NT2/D1 (cell line): ENCODE measurements at regions not wholly inside any gene's neighbourhood (a gene's known extent, or its start where the extent isn't known, plus 50 kb on each side); places are given as distances from the start of the nearest gene placed in this dataset.
"Not testable (repeated sequence)": the region's sequence is repeated elsewhere in the genome, so short reads cannot be mapped to it uniquely, and the experiment has no call there.

Experiments used
- DNase-seq: peaks from one replicate; pipeline ENCODE4 v3.0.0-alpha.2; 2011; ENCODE audit warnings: low read depth, low spot score
- H3K27me3 ChIP-seq: 2 replicates; pipeline ENCODE4 v1.6.0; 2011; ENCODE audit warnings: mild to moderate bottlenecking; ENCODE audit not compliant: insufficient read length, insufficient read depth
- H3K36me3 ChIP-seq: 2 replicates; pipeline ENCODE4 v1.6.1; 2011; ENCODE audit warnings: mild to moderate bottlenecking, low read length, mixed read lengths; ENCODE audit not compliant: insufficient read depth, insufficient read length
- H3K4me1 ChIP-seq: 2 replicates; pipeline ENCODE4 v1.5.1; 2011; ENCODE audit not compliant: insufficient read depth, insufficient read length
- H3K4me3 ChIP-seq: 2 replicates; pipeline ENCODE4 v1.5.1; 2011; ENCODE audit warnings: low read depth; ENCODE audit not compliant: insufficient read length
- H3K9ac ChIP-seq: 2 replicates; pipeline ENCODE4 v1.6.0; 2011; ENCODE audit warnings: low read depth; ENCODE audit not compliant: insufficient read length
- H3K9me3 ChIP-seq: 2 replicates; pipeline ENCODE4 v1.5.1; 2011; ENCODE audit warnings: mild to moderate bottlenecking, low read length; ENCODE audit not compliant: insufficient read depth
- SUZ12 ChIP-seq: IDR thresholded peaks from 2 replicates; pipeline ENCODE4 v1.6.1; 2011; ENCODE audit not compliant: insufficient read length, insufficient read depth; ENCODE audit errors: extremely low read depth
- YY1 ChIP-seq: IDR thresholded peaks from 2 replicates; pipeline ENCODE4 v1.6.1; 2011; ENCODE audit not compliant: insufficient read length, insufficient read depth
- ZNF274 ChIP-seq: IDR thresholded peaks from 2 replicates; pipeline ENCODE4 v1.6.1; 2011; ENCODE audit warnings: mild to moderate bottlenecking, low read depth, low read length

GRCh38 chr10:52951824-52952223 lies 179.2 kb upstream of the MBL2 start:
- DNase-seq: peak; percentile 48
- TF ChIP-seq ZNF274: no peak
- no peak for TF ChIP-seq YY1
- no peak for TF ChIP-seq SUZ12
- H3K9ac ChIP-seq: no peak overlapping the region
- no peaks in the 10 kb centered on the region for H3K27me3 ChIP-seq
- peaks cover 8% of the 10 kb centered on the region; the same call in 1 of the 2 replicates for H3K9me3 ChIP-seq
- H3K4me1 ChIP-seq: no peaks in the 10 kb centered on the region
- no peak overlapping the region for H3K4me3 ChIP-seq
- H3K36me3 ChIP-seq: no peaks in the 10 kb centered on the region

- DNase-seq: no peak
- no peaks in the 10 kb centered on the region for H3K4me1 ChIP-seq
- TF ChIP-seq YY1 (no peak), SUZ12 (no peak), ZNF274 (no peak)
Observed at GRCh38 chr10:52950578-52950977, 178.0 kb upstream of the MBL2 start.

GRCh38 chr10:52949899-52950298 lies 177.3 kb upstream of the MBL2 start:
- TF ChIP-seq YY1 (no peak), ZNF274 (no peak), SUZ12 (no peak)
- Histone ChIP-seq H3K9me3 (peaks cover 8% of the 10 kb centered on the region; the same call in 1 of the 2 replicates), H3K4me1 (no peaks in the 10 kb centered on the region), H3K4me3 (no peak overlapping the region), H3K27me3 (no peaks in the 10 kb centered on the region), H3K9ac (no peak overlapping the region), H3K36me3 (no peaks in the 10 kb centered on the region)
- no peak for DNase-seq

More at GRCh38 chr10:52950578-52950977, 178.0 kb upstream of the MBL2 start:
- Histone ChIP-seq H3K36me3 (no peaks in the 10 kb centered on the region), H3K9me3 (peaks cover 8% of the 10 kb centered on the region; the same call in 1 of the 2 replicates), H3K9ac (no peak overlapping the region), H3K27me3 (no peaks in the 10 kb centered on the region), H3K4me3 (no peak overlapping the region)

GRCh38 chr10:52946486-52946885 lies 173.9 kb upstream of the MBL2 start:
- no peak for TF ChIP-seq ZNF274
- TF ChIP-seq SUZ12: no peak
- TF ChIP-seq YY1: no peak
- H3K4me3 ChIP-seq: no peak overlapping the region
- H3K9me3 ChIP-seq: peaks cover 8% of the 10 kb centered on the region; the same call in 1 of the 2 replicates
- no peak overlapping the region for H3K9ac ChIP-seq
- no peak for DNase-seq
- no peaks in the 10 kb centered on the region for H3K27me3 ChIP-seq
- H3K36me3 ChIP-seq: no peaks in the 10 kb centered on the region
- H3K4me1 ChIP-seq: no peaks in the 10 kb centered on the region

GRCh38 chr10:52945521-52945920 lies 172.9 kb upstream of the MBL2 start:
- not testable (repeated sequence) for H3K36me3 ChIP-seq, H3K4me3 ChIP-seq, H3K27me3 ChIP-seq, H3K4me1 ChIP-seq, H3K9me3 ChIP-seq, H3K9ac ChIP-seq, DNase-seq

GRCh38 chr10:52940921-52941320 lies 168.3 kb upstream of the MBL2 start:
- Histone ChIP-seq H3K9me3 (no peaks in the 10 kb centered on the region), H3K4me3 (no peak overlapping the region), H3K4me1 (no peaks in the 10 kb centered on the region), H3K9ac (no peak overlapping the region), H3K27me3 (no peaks in the 10 kb centered on the region), H3K36me3 (no peaks in the 10 kb centered on the region)
- DNase-seq: no peak
- TF ChIP-seq ZNF274 (no peak), SUZ12 (no peak), YY1 (no peak)

- H3K4me3 ChIP-seq: no peak overlapping the region
- H3K9me3 ChIP-seq: no peaks in the 10 kb centered on the region
- H3K36me3 ChIP-seq: no peaks in the 10 kb centered on the region
- H3K4me1 ChIP-seq: no peaks in the 10 kb centered on the region
- no peaks in the 10 kb centered on the region for H3K27me3 ChIP-seq
- no peak overlapping the region for H3K9ac ChIP-seq
- TF ChIP-seq YY1 (no peak), SUZ12 (no peak), ZNF274 (no peak)
- no peak for DNase-seq
Observed at GRCh38 chr10:52939894-52940293, 167.3 kb upstream of the MBL2 start.

- Histone ChIP-seq H3K9me3 (no peaks in the 10 kb centered on the region), H3K9ac (no peak overlapping the region), H3K4me3 (no peak overlapping the region), H3K36me3 (no peaks in the 10 kb centered on the region), H3K4me1 (no peaks in the 10 kb centered on the region), H3K27me3 (no peaks in the 10 kb centered on the region)
- no peak for DNase-seq
- TF ChIP-seq SUZ12 (no peak), YY1 (no peak), ZNF274 (no peak)
Observed at GRCh38 chr10:52933748-52934147, 161.2 kb upstream of the MBL2 start.
